Spinal cord (tissue), 9 donors: ENCODE measurements at regions not wholly inside any gene's neighbourhood (a gene's known extent, or its start where the extent isn't known, plus 50 kb on each side); places are given as distances from the start of the nearest gene placed in this dataset.

Experiments
- DNase-seq, 6 donors: peaks; one replicate each; pipeline versions ENCODE4 v3.0.0 to v3.0.0-alpha.2; 2013 to 2015; ENCODE audit warnings: low spot score in 6 of 6, low read depth in 4 of 6
- H3K27ac ChIP-seq: one replicate; pipeline ENCODE4 v1.5.1; 2013; ENCODE audit warnings: low read depth, low read length, control low read depth
- H3K27me3 ChIP-seq: one replicate; pipeline ENCODE4 v1.6.1; 2013; ENCODE audit warnings: low read length; ENCODE audit not compliant: control insufficient read depth, insufficient read depth
- H3K36me3 ChIP-seq: one replicate; pipeline ENCODE4 v1.6.1; 2013; ENCODE audit warnings: low read length; ENCODE audit not compliant: control insufficient read depth, insufficient read depth
- H3K4me1 ChIP-seq: one replicate; pipeline ENCODE4 v1.6.1; 2013; ENCODE audit warnings: low read length; ENCODE audit not compliant: control insufficient read depth, insufficient read depth
- H3K4me3 ChIP-seq: one replicate; pipeline ENCODE4 v1.5.1; 2013; ENCODE audit warnings: low read depth, low read length, control low read depth
- H3K9me3 ChIP-seq: one replicate; pipeline ENCODE4 v1.6.1; 2013; ENCODE audit warnings: low read length; ENCODE audit not compliant: control insufficient read depth, insufficient read depth
- WGBS: methylation state at CpG from one replicate; pipeline ENCODE4 v1.1.5; 2013; ENCODE audit warnings: missing lambda C conversion rate; ENCODE audit not compliant: insufficient coverage; 5-methylcytosine and 5-hydroxymethylcytosine counted together
- donor health status: healthy.

GRCh38 chr4:141290771-141291170, 70.1 kb downstream of the ZNF330 start:
- H3K27ac ChIP-seq, result no peak overlapping the region
- H3K4me1 ChIP-seq, result no peaks in the 10 kb centered on the region
- no peaks in the 10 kb centered on the region for H3K36me3 ChIP-seq
- no peak overlapping the region for H3K4me3 ChIP-seq
- H3K9me3 ChIP-seq, result no peaks in the 10 kb centered on the region
- H3K27me3 ChIP-seq, result no peaks in the 10 kb centered on the region
- DNase-seq, result no peak

GRCh38 chr4:141294306-141294705, 73.6 kb downstream of the ZNF330 start:
- H3K27ac ChIP-seq, result no peak overlapping the region
- WGBS, result no CpG with 5 or more reads among the region's 2 CpGs
- no peak overlapping the region for H3K4me3 ChIP-seq
- H3K9me3 ChIP-seq, result no peaks in the 10 kb centered on the region
- H3K27me3 ChIP-seq, result no peaks in the 10 kb centered on the region
- no peaks in the 10 kb centered on the region for H3K4me1 ChIP-seq
- no peaks in the 10 kb centered on the region for H3K36me3 ChIP-seq
- no peak for DNase-seq

GRCh38 chr4:141301216-141301615, 80.5 kb downstream of the ZNF330 start:
- DNase-seq, result no peak
- no CpG with 5 or more reads among the region's 2 CpGs for WGBS

GRCh38 chr4:141302924-141303323, 82.2 kb downstream of the ZNF330 start:
- H3K4me1 ChIP-seq, result no peaks in the 10 kb centered on the region
- no peak for DNase-seq
- H3K36me3 ChIP-seq, result no peaks in the 10 kb centered on the region
- no peak overlapping the region for H3K27ac ChIP-seq
- no peak overlapping the region for H3K4me3 ChIP-seq
- H3K9me3 ChIP-seq, result no peaks in the 10 kb centered on the region
- H3K27me3 ChIP-seq, result no peaks in the 10 kb centered on the region
- WGBS, result no CpG with 5 or more reads among the region's 1 CpG

More at GRCh38 chr4:141301216-141301615, 80.5 kb downstream of the ZNF330 start:
- Histone ChIP-seq H3K27me3 (no peaks in the 10 kb centered on the region), H3K4me3 (no peak overlapping the region), H3K4me1 (no peaks in the 10 kb centered on the region), H3K27ac (no peak overlapping the region), H3K36me3 (no peaks in the 10 kb centered on the region), H3K9me3 (no peaks in the 10 kb centered on the region)

DNA sequence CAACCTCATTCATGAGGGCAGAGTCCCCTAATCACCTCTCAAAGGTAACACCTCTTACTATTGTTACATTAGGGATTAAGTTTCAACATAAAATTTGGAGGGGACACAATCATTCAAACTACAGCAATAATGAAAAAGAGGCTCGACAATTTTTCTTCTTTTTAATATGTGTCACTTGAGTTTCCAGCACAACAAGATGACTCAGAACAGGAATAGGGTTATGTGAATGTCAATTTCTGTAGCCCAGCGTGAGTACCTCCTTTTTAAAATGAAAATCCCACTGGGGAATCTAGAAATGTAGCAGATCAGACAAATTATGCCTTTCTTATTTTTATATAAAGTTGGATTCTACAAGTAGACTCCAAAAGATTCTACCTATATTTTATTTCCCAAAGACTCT, 83.7 kb downstream of the ZNF330 start:
- WGBS, result no CpG with 5 or more reads among the region's 2 CpGs
- H3K36me3 ChIP-seq, result no peaks in the 10 kb centered on the region
- DNase-seq, result no peak
- no peaks in the 10 kb centered on the region for H3K27me3 ChIP-seq
- H3K4me1 ChIP-seq, result no peaks in the 10 kb centered on the region
- H3K4me3 ChIP-seq, result no peak overlapping the region
- no peak overlapping the region for H3K27ac ChIP-seq
- no peaks in the 10 kb centered on the region for H3K9me3 ChIP-seq

GRCh38 chr4:141306331-141306730, 85.6 kb downstream of the ZNF330 start:
- DNase-seq, result no peak
- Histone ChIP-seq H3K9me3 (no peaks in the 10 kb centered on the region), H3K27ac (no peak overlapping the region), H3K36me3 (no peaks in the 10 kb centered on the region), H3K27me3 (no peaks in the 10 kb centered on the region), H3K4me3 (no peak overlapping the region), H3K4me1 (no peaks in the 10 kb centered on the region)
- no CpG with 5 or more reads among the region's 7 CpGs for WGBS

DNA sequence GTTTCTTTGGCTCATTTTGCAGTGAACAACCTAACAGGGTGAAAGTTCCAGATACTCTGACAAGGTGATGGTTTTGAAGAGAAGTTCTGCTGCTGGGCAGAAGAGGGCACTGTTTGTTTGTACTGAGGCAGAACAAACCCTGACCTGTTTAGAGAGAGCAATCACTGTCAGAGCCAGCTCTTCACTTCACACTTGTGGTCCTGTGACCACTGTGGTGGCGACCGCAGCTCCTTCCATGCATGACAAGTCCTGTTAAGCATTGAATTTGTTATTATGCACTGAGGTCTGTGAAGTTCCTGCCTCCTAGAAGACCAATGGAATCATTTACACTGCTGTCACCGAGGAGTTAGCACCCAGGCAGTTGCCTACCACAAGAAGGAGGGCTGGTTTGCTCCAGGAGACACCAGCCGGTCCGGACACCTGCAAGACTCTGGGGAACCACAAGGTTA, 86.6 kb downstream of the ZNF330 start:
- Histone ChIP-seq H3K36me3 (no peaks in the 10 kb centered on the region), H3K9me3 (no peaks in the 10 kb centered on the region), H3K4me1 (no peaks in the 10 kb centered on the region), H3K4me3 (no peak overlapping the region), H3K27me3 (no peaks in the 10 kb centered on the region), H3K27ac (no peak overlapping the region)
- WGBS, result 29% methylated on average over 5 of the region's 5 CpGs
- peak; percentile 6 to 80 (median 26) for DNase-seq

DNA sequence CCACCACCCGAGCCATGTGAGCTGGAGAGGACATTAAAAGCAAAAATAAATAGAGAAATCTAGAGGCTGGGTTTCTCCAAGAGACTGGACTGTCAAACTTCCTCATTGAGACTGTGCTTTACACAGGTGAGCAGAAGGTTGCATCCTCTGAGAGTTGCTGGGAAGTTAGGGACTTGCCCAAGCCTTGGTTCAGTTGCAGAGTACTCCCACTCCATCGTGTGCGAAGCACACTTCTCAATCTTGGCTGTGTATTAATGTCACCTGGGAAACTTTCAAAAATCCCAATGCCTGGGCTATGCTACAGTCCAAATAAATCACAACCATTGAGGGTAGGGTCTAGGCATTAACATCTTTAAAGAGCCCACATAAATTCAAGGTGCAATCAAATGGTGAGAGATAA, 89.2 kb downstream of the ZNF330 start:
- Histone ChIP-seq H3K27ac (no peak overlapping the region), H3K27me3 (no peaks in the 10 kb centered on the region), H3K4me3 (no peak overlapping the region), H3K36me3 (no peaks in the 10 kb centered on the region), H3K9me3 (no peaks in the 10 kb centered on the region), H3K4me1 (no peaks in the 10 kb centered on the region)
- no CpG with 5 or more reads among the region's 3 CpGs for WGBS
- DNase-seq, result no peak

DNA sequence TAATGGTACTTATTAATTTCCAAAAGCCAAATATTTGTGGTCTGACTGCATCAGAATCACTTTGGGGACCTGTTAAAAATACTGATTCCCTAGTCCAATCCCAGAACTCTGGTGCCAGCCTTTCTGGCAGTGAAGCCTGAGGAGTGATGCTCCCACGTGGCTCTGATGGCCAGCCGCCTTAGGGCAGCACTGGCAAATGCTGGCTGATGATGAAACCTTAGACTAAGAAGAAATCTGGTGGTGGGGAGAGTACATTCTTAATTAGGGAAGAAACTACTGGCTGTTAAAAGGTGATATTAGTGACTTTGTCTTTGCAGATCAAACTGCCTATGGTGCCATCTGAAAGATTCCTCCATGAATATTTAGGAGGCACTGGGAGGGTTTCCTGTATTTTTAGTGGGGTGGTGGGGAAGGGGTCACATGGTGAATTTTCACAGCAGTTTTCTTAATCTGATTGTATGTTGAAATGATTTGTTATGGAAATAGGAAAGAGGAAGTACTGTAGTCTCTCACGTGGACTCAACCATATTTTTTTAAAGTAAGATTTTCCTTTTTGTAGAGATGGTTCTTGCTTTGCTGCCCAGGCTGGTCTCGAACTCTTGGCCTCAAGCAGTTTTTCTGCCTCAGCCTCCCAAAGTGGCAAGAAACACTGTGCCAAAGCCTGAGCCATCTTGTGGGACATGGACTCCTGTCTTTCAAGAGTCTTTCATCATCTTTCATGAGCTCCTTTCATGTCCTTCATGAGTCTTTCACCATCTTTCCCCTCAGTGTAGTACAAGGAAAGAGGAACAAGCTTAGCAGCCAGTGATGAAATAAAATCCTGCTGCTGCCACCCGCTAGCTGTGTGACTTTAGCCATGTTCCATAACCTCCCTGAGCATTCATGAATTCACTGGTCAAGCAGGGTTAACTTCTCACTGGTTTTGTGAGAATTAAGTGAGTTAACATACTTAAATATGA, 90.8 kb downstream of the ZNF330 start:
- no peak for DNase-seq
- H3K36me3 ChIP-seq, result no peaks in the 10 kb centered on the region
- no peak overlapping the region for H3K27ac ChIP-seq
- H3K4me3 ChIP-seq, result no peak overlapping the region
- no CpG with 5 or more reads among the region's 5 CpGs for WGBS
- no peaks in the 10 kb centered on the region for H3K9me3 ChIP-seq
- no peaks in the 10 kb centered on the region for H3K27me3 ChIP-seq
- H3K4me1 ChIP-seq, result no peaks in the 10 kb centered on the region

DNA sequence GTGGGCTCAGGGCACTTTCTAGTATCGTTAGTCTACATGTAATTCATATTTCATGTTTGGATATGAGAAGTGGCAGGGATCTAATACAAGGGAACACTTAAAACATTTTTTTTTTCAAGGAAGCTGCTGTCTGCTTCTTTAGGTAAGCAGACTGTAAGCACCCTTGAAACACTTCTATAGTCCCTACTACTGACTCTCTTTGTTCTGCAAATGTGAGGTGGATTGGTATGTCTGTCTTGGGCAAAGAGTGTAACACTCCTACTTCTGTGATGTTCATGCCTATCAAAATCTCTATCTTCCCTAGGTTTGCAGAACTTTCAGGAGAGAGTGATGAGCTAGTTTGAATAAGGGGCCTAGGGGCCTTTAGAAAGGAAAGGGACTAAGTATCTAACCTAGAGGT, 93.9 kb downstream of the ZNF330 start:
- no peak overlapping the region for H3K27ac ChIP-seq
- H3K27me3 ChIP-seq, result no peaks in the 10 kb centered on the region
- H3K36me3 ChIP-seq, result no peaks in the 10 kb centered on the region
- no peak for DNase-seq
- H3K4me1 ChIP-seq, result no peaks in the 10 kb centered on the region
- no CpG with 5 or more reads among the region's 1 CpG for WGBS
- no peak overlapping the region for H3K4me3 ChIP-seq
- H3K9me3 ChIP-seq, result no peaks in the 10 kb centered on the region
